ENCODE measurements at regions not wholly inside any gene's neighbourhood (a gene's known extent, or its start where the extent isn't known, plus 50 kb on each side); places are given as distances from the start of the nearest gene placed in this dataset.

- DNase-seq, result no peak
These were observed 932.5 kb upstream of the PIK3C3 start for GRCh38 chr18:41022484-41022883.

GRCh38 chr18:41021089-41021488 lies 933.9 kb upstream of the PIK3C3 start:
- DNase-seq, result no peak

- no peak for DNase-seq
These were observed 942.8 kb upstream of the PIK3C3 start for GRCh38 chr18:41012194-41012593.

- no peak for DNase-seq
These were observed 945.1 kb upstream of the PIK3C3 start for GRCh38 chr18:41009926-41010325.

- DNase-seq, result no peak
These were observed 950.7 kb upstream of the PIK3C3 start for GRCh38 chr18:41004324-41004723.

- no peak for DNase-seq
These were observed 959.5 kb upstream of the PIK3C3 start for GRCh38 chr18:40995529-40995928.

- DNase-seq, result no peak
These were observed 961.7 kb upstream of the PIK3C3 start for GRCh38 chr18:40993363-40993762.

GRCh38 chr18:40987581-40987980 lies 967.5 kb upstream of the PIK3C3 start:
- no peak for DNase-seq

GRCh38 chr18:40985436-40985835 lies 969.6 kb upstream of the PIK3C3 start:
- DNase-seq, result no peak

GRCh38 chr18:40984856-40985255 lies 970.2 kb upstream of the PIK3C3 start:
- DNase-seq, result no peak

GRCh38 chr18:40983835-40984234 lies 971.2 kb upstream of the PIK3C3 start:
- no peak for DNase-seq

- no peak for DNase-seq
These were observed 974.9 kb upstream of the PIK3C3 start for GRCh38 chr18:40980171-40980570.

- DNase-seq, result no peak
These were observed 979.0 kb upstream of the PIK3C3 start for GRCh38 chr18:40976050-40976449.

GRCh38 chr18:40974448-40974847 lies 980.6 kb upstream of the PIK3C3 start:
- no peak for DNase-seq

GRCh38 chr18:40962784-40963183 lies 992.2 kb upstream of the PIK3C3 start:
- no peak for DNase-seq

GRCh38 chr18:40957533-40958070 lies 997.4 kb upstream of the PIK3C3 start:
- DNase-seq, result no peak

GRCh38 chr18:40956213-40956612 lies 998.8 kb upstream of the PIK3C3 start:
- no peak for DNase-seq

- DNase-seq, result no peak
These were observed 999.7 kb upstream of the PIK3C3 start for GRCh38 chr18:40955351-40955750.

- no peak for DNase-seq
These were observed 1005.7 kb upstream of the PIK3C3 start for GRCh38 chr18:40949114-40949950.

GRCh38 chr18:40944576-40944975 lies 1010.5 kb upstream of the PIK3C3 start:
- DNase-seq, result no peak

GRCh38 chr18:40939656-40940515 lies 1015.1 kb upstream of the PIK3C3 start:
- DNase-seq, result no peak

GRCh38 chr18:40938615-40939014 lies 1016.4 kb upstream of the PIK3C3 start:
- DNase-seq, result no peak

- no peak for DNase-seq
These were observed 1017.6 kb upstream of the PIK3C3 start for GRCh38 chr18:40937386-40937785.

GRCh38 chr18:40935423-40935822 lies 1019.6 kb upstream of the PIK3C3 start:
- DNase-seq, result no peak

All from activated effector memory CD4-positive, alpha-beta T cell treated with anti-CD3 and anti-CD28 coated beads, Interleukin-2, amount 50 U/mL, for 16 hours (primary cell).